Suprapubic skin (tissue), 4 donors: ENCODE measurements at regions not wholly inside any gene's neighbourhood (a gene's known extent, or its start where the extent isn't known, plus 50 kb on each side); places are given as distances from the start of the nearest gene placed in this dataset.

Experiments
- DNase-seq, 2 donors: peaks; one replicate each; pipeline ENCODE4 v3.0.0-alpha.2; 2019; ENCODE audit warnings: low spot score in 2 of 2
- H3K27ac ChIP-seq: fragments of 200-600 bp; sonication (generic); one replicate; pipeline ENCODE4 v1.5.1; 2019
- H3K27me3 ChIP-seq: fragments of 200-600 bp; sonication (generic); one replicate; pipeline ENCODE4 v1.5.1; 2019
- H3K36me3 ChIP-seq: fragments of 200-600 bp; sonication (generic); one replicate; pipeline ENCODE4 v1.5.1; 2019
- H3K4me1 ChIP-seq: fragments of 200-600 bp; sonication (generic); one replicate; pipeline ENCODE4 v1.5.1; 2019
- H3K4me3 ChIP-seq: fragments of 200-600 bp; sonication (generic); one replicate; pipeline ENCODE4 v1.5.1; 2019; ENCODE audit warnings: mild to moderate bottlenecking
- H3K9me3 ChIP-seq: fragments of 200-600 bp; sonication (generic); one replicate; pipeline ENCODE4 v1.5.1; 2019
- CTCF ChIP-seq, 2 donors: fragments of 200-600 bp in 1 of 2; fragments of 450-650 bp in 1 of 2; sonication (generic) in 1 of 2; IDR thresholded peaks; one replicate each; pipeline ENCODE4 v1.5.1; 2016 to 2019; ENCODE audit warnings: antibody characterized with exemption in 2 of 2, mild to moderate bottlenecking in 1 of 2, moderate library complexity in 1 of 2
- EP300 ChIP-seq: sonication (generic); formaldehyde crosslinking; IDR thresholded peaks from one replicate; pipeline ENCODE4 v1.6.1; 2017; ENCODE audit warnings: antibody characterized with exemption
- POLR2A ChIP-seq, 2 donors: fragments of 450-650 bp; IDR thresholded peaks; one replicate each; pipeline ENCODE4 v1.6.1; 2017; ENCODE audit warnings: antibody characterized with exemption in 2 of 2, mild to moderate bottlenecking in 2 of 2, moderate library complexity in 2 of 2
- POLR2AphosphoS5 ChIP-seq, 3 donors: sonication (generic); formaldehyde crosslinking; IDR thresholded peaks; one replicate each; pipeline ENCODE4 v1.6.1; 2017; ENCODE audit warnings: antibody characterized with exemption in 3 of 3
- WGBS: methylation state at CpG from one replicate; pipeline ENCODE4 v1.1.5; 2018; 5-methylcytosine and 5-hydroxymethylcytosine counted together

- Histone ChIP-seq H3K27me3 (no peaks in the 10 kb centered on the region), H3K27ac (no peak overlapping the region), H3K9me3 (no peaks in the 10 kb centered on the region), H3K4me1 (no peaks in the 10 kb centered on the region), H3K36me3 (no peaks in the 10 kb centered on the region), H3K4me3 (no peak overlapping the region)
- TF ChIP-seq EP300: no peak
- TF ChIP-seq POLR2A (IDR thresholded peaks at IDR 0.05): no peak
- no peak for TF ChIP-seq CTCF (IDR thresholded peaks at IDR 0.05)
- TF ChIP-seq POLR2AphosphoS5 (IDR thresholded peaks at IDR 0.05): no peak
- WGBS: 84% methylated on average over 7 of the region's 7 CpGs
- no peak for DNase-seq
Measured at GRCh38 chr19:31825134-31826094, 476.2 kb upstream of the TSHZ3 start.

GRCh38 chr19:31826325-31826724, 477.1 kb upstream of the TSHZ3 start:
- TF ChIP-seq EP300 (no peak), CTCF (IDR thresholded peaks at IDR 0.05) (no peak), POLR2A (IDR thresholded peaks at IDR 0.05) (no peak), POLR2AphosphoS5 (IDR thresholded peaks at IDR 0.05) (no peak)
- Histone ChIP-seq H3K36me3 (no peaks in the 10 kb centered on the region), H3K27me3 (no peaks in the 10 kb centered on the region), H3K27ac (no peak overlapping the region), H3K4me3 (no peak overlapping the region), H3K4me1 (no peaks in the 10 kb centered on the region), H3K9me3 (no peaks in the 10 kb centered on the region)
- 83% methylated on average over 4 of the region's 4 CpGs for whole genome bisulfite sequencing
- DNase-seq: no peak

- Histone ChIP-seq H3K9me3 (no peaks in the 10 kb centered on the region), H3K4me3 (no peak overlapping the region), H3K27me3 (no peaks in the 10 kb centered on the region), H3K27ac (no peak overlapping the region), H3K4me1 (no peaks in the 10 kb centered on the region), H3K36me3 (no peaks in the 10 kb centered on the region)
- DNase-seq: no peak
- 51% methylated on average over 8 of the region's 8 CpGs for WGBS
- TF ChIP-seq POLR2AphosphoS5 (IDR thresholded peaks at IDR 0.05): no peak
- TF ChIP-seq EP300: no peak
- TF ChIP-seq POLR2A (IDR thresholded peaks at IDR 0.05): no peak
- no peak for TF ChIP-seq CTCF (IDR thresholded peaks at IDR 0.05)
Measured at GRCh38 chr19:31831421-31832175, 482.4 kb upstream of the TSHZ3 start.

GRCh38 chr19:31832176-31832548, 482.9 kb upstream of the TSHZ3 start:
- no peak for TF ChIP-seq POLR2A (IDR thresholded peaks at IDR 0.05)
- TF ChIP-seq CTCF (IDR thresholded peaks at IDR 0.05): no peak
- TF ChIP-seq EP300: no peak
- no peak for TF ChIP-seq POLR2AphosphoS5 (IDR thresholded peaks at IDR 0.05)
- H3K4me3 ChIP-seq: no peak overlapping the region
- no peaks in the 10 kb centered on the region for H3K4me1 ChIP-seq
- no peak for DNase-seq
- H3K9me3 ChIP-seq: no peaks in the 10 kb centered on the region
- H3K27ac ChIP-seq: no peak overlapping the region
- 84% methylated on average over 5 of the region's 5 CpGs for WGBS
- H3K36me3 ChIP-seq: no peaks in the 10 kb centered on the region
- H3K27me3 ChIP-seq: no peaks in the 10 kb centered on the region

- Histone ChIP-seq H3K27me3 (no peaks in the 10 kb centered on the region), H3K4me3 (no peak overlapping the region), H3K27ac (no peak overlapping the region), H3K36me3 (no peaks in the 10 kb centered on the region), H3K9me3 (no peaks in the 10 kb centered on the region), H3K4me1 (no peaks in the 10 kb centered on the region)
- TF ChIP-seq CTCF (IDR thresholded peaks at IDR 0.05) (no peak), POLR2A (IDR thresholded peaks at IDR 0.05) (no peak), EP300 (no peak), POLR2AphosphoS5 (IDR thresholded peaks at IDR 0.05) (no peak)
- no peak for DNase-seq
Measured at GRCh38 chr19:31834070-31834469, 484.8 kb upstream of the TSHZ3 start.
